LNCaP clone FGC (cell line): ENCODE measurements at regions not wholly inside any gene's neighbourhood (a gene's known extent, or its start where the extent isn't known, plus 50 kb on each side); places are given as distances from the start of the nearest gene placed in this dataset.

Source experiments
- DNase-seq: peaks from one replicate; pipeline ENCODE4 v3.0.0-alpha.2; 2011; ENCODE audit warnings: low read depth
- H3K4me3 ChIP-seq: 2 replicates; pipeline ENCODE4 v1.5.1; 2011; ENCODE audit warnings: mild to moderate bottlenecking, low read depth, low read length, control low read depth
- CTCF ChIP-seq: IDR thresholded peaks from 2 replicates; pipeline ENCODE4 v1.5.1; 2012; ENCODE audit warnings: mild to moderate bottlenecking; ENCODE audit not compliant: control insufficient read depth, insufficient read depth; ENCODE audit errors: extremely low read depth

- TF ChIP-seq CTCF: no peak
- DNase-seq: no peak
- no peak overlapping the region for H3K4me3 ChIP-seq
Measured at GRCh38 chr12:84756961-84757360, 155.6 kb downstream of the SLC6A15 start.

- no peak for DNase-seq
- TF ChIP-seq CTCF: no peak
Measured at GRCh38 chr12:84745127-84745526, 167.5 kb downstream of the SLC6A15 start.

GRCh38 chr12:84741692-84742091 lies 170.9 kb downstream of the SLC6A15 start:
- TF ChIP-seq CTCF: no peak
- no peak overlapping the region for H3K4me3 ChIP-seq
- no peak for DNase-seq

More at GRCh38 chr12:84745127-84745526, 167.5 kb downstream of the SLC6A15 start:
- no peak overlapping the region for H3K4me3 ChIP-seq

- no peak for DNase-seq
- no peak overlapping the region for H3K4me3 ChIP-seq
- TF ChIP-seq CTCF: no peak
Measured at GRCh38 chr12:84741031-84741430, 171.6 kb downstream of the SLC6A15 start.

GRCh38 chr12:84740602-84741001 lies 172.0 kb downstream of the SLC6A15 start:
- no peak for TF ChIP-seq CTCF
- H3K4me3 ChIP-seq: no peak overlapping the region
- no peak for DNase-seq

GRCh38 chr12:84738481-84738972 lies 174.1 kb downstream of the SLC6A15 start:
- no peak overlapping the region for H3K4me3 ChIP-seq
- DNase-seq: no peak
- TF ChIP-seq CTCF: no peak

- DNase-seq: no peak
- no peak for TF ChIP-seq CTCF
- H3K4me3 ChIP-seq: no peak overlapping the region
Measured at GRCh38 chr12:84732828-84733340, 179.7 kb downstream of the SLC6A15 start.
